HG03064 (cell line): ENCODE measurements at regions not wholly inside any gene's neighbourhood (a gene's known extent, or its start where the extent isn't known, plus 50 kb on each side); places are given as distances from the start of the nearest gene placed in this dataset.
"Not testable (repeated sequence)": the region's sequence is repeated elsewhere in the genome, so short reads cannot be mapped to it uniquely, and the experiment has no call there.

Source experiments
- ATAC-seq: cut with Tn5 transposase; IDR thresholded peaks from one replicate; pipeline ENCODE4 v1.9.1; 2021; ENCODE audit warnings: low read depth; ENCODE audit not compliant: unreplicated experiment

DNA sequence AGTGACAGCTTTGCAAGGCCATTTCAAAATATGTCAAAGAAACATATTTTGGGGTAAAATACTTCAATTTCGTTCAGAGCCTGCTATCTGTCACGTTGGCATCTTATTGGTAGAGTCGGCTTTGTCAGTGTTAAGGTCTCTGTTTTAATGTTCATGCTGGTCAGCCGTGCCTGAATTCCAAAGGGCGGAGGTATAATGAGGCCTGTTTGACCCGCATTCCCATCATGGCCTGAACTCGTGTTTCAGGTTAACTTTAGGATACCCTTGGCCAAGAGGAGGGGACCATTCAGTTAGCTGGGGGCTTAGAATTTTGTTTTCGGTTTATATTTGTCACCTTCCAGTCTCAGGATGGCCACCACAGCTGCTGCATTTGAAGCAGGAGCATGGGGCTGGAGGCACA, 236.4 kb downstream of the NFATC2 start:
- ATAC-seq = no peak

DNA sequence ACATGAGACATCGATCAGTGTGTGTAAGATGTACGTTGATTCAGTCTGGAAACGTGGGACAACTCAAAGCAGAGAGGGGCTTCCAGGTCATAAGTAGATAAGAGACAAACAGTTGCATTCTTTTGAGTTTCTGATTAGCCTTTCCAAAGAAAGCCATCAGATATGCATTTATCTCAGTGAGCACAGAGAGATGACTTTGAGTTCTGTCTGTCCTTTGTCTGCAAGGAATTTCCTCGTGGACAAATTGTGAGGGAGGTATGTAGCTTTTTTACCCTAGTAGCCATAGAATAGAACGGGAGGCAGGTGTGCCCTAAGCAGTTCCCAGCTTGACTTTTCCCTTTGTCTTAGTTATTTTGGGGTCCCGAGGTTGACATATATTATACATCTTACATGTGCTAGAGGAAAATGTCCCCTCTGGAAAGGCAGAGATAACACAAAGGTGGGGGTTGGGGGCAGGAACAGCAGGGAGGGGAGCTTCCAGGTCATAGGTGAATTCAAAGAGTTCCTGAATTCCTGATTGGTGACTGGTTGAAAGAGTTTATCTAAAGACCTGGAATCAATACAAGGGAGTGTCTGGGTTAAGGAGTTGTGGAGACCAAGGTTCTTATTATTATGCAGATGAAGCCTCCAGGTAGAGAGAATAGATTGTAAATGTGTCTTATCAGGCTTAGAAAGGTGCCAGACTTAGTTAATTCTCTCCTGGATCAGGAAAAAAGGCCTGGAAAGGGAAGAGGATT, 237.0 kb downstream of the NFATC2 start:
- ATAC-seq = no peak

DNA sequence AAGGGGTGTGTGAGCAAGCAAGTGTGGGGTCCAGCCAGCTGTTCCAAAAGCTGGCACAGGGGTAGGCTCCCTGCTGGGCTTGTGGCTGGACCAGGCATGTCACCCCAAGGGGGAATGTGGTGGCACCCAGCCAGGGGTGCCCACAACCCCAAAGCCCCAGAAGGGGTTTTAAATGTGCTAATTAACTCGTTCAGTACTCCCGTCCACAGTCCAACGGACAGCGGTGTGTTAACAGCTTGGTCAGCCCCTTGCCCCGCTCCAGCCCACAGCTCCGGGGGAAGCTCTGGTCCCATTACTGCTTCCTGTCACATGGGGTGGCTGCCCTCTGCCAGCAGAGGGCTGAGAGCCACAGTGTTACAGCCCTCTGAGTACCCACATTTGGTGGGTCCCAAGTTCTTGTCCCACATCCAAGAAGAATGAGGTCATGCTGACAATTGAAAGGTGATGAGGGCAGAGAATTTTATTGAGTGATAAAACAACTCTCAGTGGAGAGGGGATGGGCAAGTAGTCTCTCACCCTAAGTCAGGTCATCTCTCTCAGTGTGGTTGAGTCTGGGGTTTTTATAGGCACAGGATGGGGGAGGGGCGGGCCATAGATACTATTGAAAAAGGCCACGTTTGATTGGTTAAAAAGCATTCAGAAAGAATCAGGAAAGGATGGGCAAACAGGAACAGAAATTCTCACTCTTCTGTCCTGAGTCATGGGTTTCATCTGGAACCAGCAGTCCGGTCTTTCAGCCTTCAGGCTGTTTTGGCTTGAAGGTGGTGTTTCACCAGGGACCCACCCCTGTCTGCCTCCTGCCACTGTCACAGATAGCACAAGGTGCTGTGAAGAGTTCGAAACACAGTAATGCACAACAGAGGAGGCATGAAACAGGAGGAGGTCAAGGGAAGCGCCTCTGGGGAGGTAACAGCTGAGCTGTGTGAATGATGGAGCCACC, 238.5 kb downstream of the NFATC2 start:
- ATAC-seq = no peak

DNA sequence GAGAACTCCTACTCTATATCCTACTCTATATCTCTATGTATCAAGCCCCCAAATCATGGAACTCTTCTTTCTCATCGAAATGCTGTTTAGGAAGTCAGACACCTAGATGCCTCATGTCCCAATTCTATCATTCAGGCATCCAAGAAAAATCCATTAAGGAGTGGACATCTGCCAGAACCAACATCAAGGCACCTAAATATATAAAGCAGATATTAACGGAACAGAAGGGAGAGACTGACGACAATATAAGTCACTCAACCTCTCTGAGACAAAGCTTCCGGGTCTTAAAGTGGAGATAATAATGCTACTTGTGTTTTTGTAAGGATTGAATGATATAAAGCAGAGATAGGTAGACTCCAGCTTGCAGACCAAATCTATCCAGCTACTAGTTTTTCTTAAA, 241.5 kb downstream of the NFATC2 start:
- ATAC-seq = no peak

DNA sequence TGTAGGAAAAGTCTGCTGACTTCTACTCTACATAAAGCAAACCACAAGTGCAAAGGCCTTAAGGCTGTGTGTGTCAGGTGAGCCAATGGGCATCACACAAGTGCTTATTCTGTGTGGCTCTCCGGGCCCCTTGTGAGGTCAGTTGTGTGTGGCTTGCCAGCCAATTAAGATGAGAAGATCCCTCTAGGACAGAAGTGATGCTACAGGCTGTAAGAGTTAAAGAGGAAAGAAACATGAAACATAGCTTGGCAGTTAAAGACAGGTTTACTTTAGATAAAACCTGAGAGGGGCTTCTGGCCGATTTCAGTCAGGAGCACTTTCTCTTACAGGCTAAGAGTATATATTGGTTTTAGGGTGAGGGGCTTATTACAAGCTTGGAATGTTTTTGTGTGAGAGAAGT, 242.4 kb downstream of the NFATC2 start:
- ATAC-seq = no peak

DNA sequence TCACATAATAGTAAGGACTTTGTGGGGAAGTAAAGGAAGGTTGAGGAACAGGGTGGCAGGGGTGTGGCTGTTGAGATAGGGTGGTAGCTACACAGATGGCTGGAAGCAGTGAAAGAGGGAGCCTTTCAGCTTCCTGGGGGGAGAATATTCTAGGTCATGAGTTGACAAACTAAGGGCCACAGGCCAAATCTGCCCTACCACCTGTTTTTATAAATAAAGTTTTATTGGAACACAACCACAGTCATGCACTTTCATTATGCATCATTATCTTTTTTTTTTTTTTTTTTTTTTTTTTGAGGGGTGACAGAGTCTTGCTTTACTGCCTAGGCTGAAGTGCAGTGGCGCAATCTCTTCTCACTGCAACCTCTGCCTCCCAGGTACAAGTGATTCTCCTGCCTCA, 243.1 kb downstream of the NFATC2 start:
- no peak for ATAC-seq

DNA sequence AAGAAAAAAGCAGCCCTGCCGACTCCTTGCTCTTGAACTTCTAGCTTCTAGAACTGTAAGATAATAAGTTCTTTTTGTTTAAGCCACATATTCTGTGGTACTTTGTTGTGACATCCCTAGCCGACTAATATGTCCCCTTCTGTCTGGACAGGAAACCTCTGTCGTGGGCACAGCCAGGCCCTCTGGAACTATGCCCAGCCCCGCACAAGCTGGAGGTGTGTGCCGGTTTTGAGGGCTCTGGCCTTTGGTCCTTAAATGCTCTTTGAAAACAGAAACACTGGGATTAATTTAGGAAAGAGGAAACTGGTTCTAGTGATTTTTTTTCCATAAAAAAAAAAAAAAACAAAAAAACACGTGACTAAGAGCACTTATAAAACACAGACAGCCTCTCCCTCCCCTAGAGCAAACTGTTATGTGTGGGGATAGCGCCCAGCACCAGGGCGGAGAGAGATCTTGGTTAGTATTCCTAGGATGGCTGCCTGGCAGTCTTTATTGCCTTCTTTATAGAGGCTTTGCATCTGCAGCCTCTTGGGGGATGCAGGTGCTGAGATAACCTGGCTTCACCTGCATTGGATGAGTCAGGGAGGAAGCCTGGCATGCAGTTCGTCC, 244.3 kb downstream of the NFATC2 start:
- ATAC-seq = no peak

DNA sequence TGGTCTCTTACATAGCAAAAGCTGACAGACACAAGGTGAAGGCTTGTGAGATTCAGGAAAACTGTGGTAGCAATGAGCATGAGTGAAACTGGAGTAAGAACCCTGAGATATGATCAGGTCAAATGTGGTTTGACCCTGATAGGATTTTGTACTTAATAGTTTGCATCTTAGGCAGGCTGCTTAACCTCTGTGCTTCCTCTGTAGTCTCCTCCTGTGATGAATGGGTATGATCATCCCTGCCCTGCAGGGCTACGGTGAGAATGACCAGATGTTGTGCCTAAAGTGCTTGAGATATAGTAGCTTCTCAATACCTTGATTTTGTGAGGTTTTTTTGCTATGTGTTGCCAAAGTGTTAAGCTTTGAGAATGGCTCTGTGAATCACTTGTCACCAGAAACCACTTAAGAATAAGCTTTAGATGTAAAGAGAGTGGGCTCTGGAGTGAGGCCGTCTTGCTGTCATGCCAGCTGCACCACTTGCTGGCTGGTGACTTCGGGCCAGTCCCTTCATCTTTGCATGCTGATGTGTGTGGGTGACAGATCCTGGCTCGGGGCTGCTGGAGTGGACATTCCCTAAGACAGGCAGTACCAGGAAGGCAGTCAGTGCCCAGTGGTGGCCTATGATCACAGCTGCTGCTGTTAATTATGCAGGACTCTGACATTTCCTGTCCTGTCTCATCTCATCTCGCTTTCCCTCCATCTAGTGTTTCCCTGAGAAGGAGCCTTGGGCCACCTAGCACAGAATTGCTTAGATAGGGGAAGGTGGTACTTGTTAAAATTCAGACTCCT, 254.7 kb downstream of the NFATC2 start:
- no peak for ATAC-seq

DNA sequence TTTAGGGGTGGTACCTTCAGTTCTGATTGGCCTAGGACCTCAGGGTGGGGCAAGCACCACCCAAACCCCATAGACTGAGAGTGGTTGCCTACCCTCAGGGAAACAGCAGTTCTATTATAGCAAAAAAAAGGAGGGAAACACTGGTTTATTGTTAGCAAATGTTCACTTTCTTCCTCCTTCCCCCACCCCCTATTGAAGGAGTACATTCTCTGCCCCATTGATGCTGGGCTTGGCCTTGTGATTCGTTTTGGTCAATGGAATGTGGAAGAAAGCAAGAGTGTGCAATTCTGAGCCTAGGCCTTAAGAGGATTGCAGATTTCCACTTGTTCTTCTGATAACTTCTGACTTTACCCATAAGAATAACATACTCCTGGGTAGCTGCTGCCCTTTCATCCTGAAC, 255.8 kb downstream of the NFATC2 start:
- ATAC-seq = no peak

DNA sequence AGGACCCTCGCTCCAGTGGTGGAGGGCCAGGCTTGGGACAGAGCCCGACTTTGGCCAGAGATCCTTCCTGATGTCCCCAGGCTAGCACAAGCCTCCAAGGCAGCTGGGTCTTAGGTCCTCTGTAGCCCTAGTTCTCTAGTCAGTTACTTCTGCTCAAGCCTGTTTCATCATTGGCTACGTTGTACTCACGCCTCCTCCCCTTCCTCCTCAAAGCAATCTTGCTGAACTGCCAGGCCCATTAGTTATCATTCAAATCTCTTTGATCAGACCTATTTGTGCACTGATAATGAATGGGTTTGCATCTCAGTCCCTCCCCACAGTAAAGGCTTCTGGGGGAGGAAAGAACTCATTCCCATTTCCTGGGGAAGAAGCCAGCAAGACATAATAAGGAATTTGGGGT, 256.8 kb downstream of the NFATC2 start:
- no peak for ATAC-seq

DNA sequence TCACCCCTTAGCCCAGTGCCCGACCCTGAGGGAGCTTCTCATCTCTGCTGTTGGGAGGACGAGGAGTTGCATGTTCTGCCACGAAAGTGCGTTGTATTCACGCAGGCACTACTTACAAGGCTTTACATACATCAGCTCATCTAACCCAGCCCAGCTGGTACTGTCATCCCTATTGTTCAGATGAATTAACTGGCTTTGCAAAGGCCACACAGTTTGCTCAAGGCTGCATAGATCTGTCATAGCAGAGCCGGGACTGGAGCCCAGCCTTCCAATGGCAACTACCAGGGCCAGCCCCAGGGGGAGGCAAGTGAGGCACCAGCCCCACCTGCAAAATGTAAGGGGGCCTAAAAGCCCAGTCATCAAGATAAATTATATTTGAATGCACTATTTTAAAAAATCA, 257.6 kb downstream of the NFATC2 start:
- ATAC-seq = no peak

DNA sequence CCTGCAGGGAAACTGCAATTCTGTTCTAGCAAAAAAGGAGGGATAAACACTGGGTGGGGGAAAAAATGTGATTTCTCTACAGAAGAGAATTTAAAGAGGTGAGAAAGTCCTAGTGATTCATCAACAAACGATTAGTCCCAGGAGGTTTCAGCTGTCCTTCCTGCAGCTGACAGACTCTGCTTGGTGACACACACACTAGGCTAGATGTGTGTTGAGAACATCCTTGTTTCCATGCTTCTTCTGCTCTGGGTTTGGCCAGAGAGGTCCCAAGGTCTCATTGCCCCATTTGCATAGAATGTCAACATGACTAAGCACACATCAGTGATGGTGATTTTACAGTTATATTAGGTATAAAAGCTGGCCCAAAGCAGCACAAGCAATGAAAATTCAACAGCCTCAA, 258.3 kb downstream of the NFATC2 start:
- no peak for ATAC-seq

DNA sequence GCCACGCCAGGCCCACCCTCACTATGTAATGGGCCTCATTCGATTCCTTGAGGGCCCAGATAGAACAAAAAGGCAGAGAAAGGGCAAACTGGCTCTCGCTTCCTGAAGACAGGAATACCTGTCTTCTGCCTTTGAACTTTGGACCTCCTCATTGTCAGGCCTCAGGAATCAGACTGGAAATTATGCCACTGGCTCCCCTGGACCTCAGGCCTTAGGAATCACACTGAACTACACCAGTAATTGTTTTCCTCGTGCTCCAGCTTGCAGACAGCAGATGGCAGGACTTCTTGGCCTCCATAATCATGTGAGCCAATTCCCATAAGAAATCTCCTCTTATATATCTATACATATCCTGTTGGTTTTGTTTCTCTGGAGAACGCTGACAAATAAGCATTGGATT, 258.6 kb upstream of the KCNG1 start:
- ATAC-seq = no peak

DNA sequence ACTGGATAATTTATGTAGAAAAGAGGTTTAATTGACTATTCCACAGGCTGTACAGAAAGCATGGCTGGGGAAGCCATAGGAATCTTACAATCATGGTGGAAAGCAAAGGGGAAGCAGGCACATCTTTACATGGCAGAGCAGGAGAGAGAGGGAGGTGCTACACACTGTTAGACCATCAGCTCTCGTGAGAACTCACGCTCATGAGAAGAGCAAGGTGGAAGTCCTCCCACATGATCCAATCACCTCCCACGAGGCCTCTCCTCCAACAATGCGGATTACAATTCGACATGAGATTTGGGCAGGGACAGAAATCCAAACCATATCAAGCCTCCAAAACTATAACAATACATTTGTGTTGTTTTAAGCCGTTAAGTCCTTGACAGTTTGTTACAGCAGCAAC, 257.1 kb upstream of the KCNG1 start:
- no peak for ATAC-seq

DNA sequence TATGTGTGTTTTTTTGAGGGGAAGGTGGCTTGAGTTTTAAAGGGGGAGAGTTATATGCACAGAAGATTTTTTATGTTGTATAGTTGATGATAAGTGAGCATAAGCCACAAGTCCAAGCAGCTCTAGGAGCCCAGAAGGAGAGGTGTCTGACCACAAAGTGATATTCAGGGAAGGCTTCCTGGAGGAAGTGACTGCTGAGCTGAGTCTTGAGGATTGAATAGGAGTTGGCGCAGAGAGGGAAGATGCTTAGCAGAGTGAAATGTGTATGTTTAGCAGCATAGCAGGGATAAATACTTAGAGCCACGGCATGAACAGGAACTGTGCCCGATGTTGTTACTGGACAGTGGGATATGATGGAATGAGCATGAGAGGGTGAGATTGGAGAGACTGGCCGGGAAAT, 255.1 kb upstream of the KCNG1 start:
- no peak for ATAC-seq

DNA sequence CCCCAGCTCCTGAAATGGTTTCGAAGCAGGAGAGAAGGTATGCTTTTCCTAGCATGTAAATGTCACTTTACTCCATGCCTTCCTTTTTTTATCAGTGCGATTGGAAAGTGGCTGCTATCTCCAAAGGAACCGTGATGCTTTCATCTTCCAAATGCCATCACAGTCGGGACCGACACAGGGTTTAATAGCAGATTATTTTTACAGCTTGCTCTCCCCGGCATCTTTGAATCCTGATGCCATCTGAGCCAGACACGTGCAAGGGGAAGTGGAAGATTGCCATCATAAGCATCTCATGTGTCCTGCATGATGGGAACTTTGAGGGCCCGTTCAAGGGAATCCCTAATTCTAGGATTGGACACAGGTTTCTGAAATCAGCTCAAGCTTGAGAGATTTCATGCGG, 253.4 kb upstream of the KCNG1 start:
- no peak for ATAC-seq

DNA sequence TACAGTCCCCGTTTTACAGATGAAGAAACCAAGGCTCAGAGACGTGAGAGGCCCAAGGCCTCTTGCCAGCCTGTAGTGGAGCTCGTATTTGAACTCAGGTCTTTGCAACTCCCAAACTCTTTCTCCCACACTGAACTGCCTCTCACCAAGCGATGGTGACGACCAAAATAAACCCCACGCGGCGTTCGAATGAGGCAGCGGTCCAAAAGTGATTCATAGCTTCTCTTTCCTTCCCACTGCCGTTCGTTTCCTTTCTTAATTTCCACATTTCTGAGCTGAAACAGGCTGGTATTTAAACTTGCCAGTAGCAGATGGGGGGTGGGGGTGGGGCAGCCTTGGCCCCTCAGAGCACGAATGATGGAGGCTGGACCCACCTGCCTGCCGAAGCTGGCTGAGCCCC, 252.9 kb upstream of the KCNG1 start:
- ATAC-seq = no peak

DNA sequence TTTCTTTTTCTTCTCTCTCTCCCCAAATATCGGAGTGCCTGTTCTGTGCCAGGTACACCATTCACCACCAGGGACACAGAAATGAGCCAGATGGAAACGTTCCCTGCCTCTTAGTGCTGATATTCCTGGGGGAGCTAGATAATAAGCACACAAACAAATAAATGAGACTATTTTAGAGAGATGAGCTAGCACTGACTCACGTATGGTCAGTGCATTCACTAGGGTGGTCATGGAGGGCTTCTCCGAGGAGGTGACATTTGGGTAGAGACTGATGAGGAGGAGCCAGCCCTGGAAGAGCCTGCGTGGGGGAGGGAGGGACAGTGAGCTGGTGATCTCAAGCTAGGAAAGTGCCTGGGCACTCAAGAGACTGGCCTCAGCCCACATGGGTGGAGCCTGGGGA, 252.3 kb upstream of the KCNG1 start:
- ATAC-seq = no peak

DNA sequence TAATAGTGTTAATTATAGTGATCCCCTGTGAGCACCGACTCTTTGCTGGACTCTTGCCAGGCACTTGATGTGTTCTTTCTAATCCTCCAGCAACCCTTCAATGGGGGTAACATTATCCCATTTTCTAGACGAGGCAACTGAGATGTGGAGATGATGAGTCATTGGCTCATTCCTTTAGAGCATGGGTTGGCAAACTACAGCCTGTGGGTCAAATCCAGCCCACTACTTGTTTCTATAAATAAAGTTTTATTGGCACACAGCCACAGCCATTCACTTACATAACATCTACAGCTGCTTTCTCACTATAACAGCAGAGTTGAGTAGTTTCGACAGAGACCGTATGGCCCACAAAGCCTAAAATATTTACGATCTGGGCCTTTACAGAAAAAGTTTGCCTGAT, 249.5 kb upstream of the KCNG1 start:
- no peak for ATAC-seq

DNA sequence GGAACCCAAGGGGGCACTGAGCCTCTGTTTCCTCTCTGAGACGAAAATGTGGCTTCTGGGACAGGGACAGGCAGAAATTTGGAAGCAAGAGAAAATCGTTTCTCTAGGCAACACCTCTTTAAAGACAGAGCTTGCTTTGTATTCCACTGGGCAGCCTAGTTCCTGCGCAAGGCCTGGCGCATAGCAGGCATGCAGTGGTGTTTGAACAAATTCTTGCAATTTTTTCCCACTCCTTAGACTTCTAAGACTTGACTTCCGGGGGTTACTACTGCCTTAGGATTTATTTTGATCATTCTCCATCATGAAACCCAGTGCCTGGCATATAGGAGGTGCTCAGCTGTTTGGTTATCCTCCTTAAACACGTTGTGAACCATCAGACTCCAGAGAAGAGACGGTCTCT, 249.0 kb upstream of the KCNG1 start:
- no peak for ATAC-seq

DNA sequence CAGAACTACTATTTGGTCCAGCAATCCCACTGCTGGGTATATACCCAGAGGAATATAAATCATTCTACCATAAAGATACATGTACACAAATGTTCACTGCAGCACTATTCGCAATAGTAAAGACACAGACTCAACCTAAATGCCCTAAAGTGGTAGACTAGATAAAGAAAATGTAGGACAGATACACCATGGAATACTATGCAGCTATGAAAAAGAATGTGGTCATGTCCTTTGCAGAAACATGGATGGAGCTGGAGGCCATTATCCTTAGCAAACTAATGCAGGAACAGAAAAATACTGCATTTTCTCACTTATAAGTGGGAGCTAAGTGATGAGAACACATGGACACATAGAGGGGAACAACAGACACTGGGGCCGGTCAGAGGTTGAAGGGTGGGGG, 248.4 kb upstream of the KCNG1 start:
- ATAC-seq = not testable (repeated sequence)
